ENCODE measurements at regions not wholly inside any gene's neighbourhood (a gene's known extent, or its start where the extent isn't known, plus 50 kb on each side); places are given as distances from the start of the nearest gene placed in this dataset.

GRCh38 chrX:2620576-2620975 is 70.5 kb upstream of the CD99 start:
- TF ChIP-seq CTCF (IDR thresholded peaks at IDR 0.05): no peak
- no peak for TF ChIP-seq POLR2A (IDR thresholded peaks at IDR 0.05)
- no peak for TF ChIP-seq POLR2AphosphoS5 (IDR thresholded peaks at IDR 0.05)

All from prostate gland (tissue), 2 donors.